ENCODE measurements at regions not wholly inside any gene's neighbourhood (a gene's known extent, or its start where the extent isn't known, plus 50 kb on each side); places are given as distances from the start of the nearest gene placed in this dataset.

DNA sequence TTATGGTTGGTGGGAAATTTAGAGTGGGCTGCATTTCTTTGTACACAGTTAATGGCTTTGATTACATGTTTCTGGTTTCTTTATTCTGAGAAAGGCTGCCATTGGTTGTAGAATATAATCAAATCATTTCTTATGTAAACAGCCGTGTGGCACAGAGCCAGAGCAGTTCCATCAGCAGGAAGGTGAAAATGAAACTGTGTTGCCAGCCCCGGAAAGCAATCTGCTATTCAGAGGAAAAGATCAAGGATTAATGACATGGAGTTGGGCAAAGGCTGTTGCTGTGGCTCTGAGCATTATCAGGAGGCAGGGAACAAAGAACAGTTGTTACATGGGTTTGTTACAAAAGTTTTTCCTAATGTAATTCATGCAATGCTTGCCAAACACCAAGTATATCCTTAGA is 74.2 kb upstream of the ZNF716 start:
- TF ChIP-seq, protein P1, sequence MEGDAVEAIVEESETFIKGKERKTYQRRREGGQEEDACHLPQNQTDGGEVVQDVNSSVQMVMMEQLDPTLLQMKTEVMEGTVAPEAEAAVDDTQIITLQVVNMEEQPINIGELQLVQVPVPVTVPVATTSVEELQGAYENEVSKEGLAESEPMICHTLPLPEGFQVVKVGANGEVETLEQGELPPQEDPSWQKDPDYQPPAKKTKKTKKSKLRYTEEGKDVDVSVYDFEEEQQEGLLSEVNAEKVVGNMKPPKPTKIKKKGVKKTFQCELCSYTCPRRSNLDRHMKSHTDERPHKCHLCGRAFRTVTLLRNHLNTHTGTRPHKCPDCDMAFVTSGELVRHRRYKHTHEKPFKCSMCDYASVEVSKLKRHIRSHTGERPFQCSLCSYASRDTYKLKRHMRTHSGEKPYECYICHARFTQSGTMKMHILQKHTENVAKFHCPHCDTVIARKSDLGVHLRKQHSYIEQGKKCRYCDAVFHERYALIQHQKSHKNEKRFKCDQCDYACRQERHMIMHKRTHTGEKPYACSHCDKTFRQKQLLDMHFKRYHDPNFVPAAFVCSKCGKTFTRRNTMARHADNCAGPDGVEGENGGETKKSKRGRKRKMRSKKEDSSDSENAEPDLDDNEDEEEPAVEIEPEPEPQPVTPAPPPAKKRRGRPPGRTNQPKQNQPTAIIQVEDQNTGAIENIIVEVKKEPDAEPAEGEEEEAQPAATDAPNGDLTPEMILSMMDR (IDR thresholded peaks at IDR 0.05 in 4 of 5, conservative IDR thresholded peaks at IDR 0.05 in 1 of 5), result no peak
- TF ChIP-seq POLR2A (IDR thresholded peaks at IDR 0.05), result no peak

Data from gastrocnemius medialis (tissue), 4 donors.